GM21367 (cell line): ENCODE measurements at regions not wholly inside any gene's neighbourhood (a gene's known extent, or its start where the extent isn't known, plus 50 kb on each side); places are given as distances from the start of the nearest gene placed in this dataset.

Experiments
- ATAC-seq: cut with Tn5 transposase; IDR thresholded peaks from one replicate; pipeline ENCODE4 v1.9.1; 2021; ENCODE audit not compliant: unreplicated experiment

GRCh38 chr13:44210525-44210924, 163.1 kb upstream of the SERP2 start:
- no peak for ATAC-seq

GRCh38 chr13:44211286-44211685, 162.3 kb upstream of the SERP2 start:
- ATAC-seq: no peak

DNA sequence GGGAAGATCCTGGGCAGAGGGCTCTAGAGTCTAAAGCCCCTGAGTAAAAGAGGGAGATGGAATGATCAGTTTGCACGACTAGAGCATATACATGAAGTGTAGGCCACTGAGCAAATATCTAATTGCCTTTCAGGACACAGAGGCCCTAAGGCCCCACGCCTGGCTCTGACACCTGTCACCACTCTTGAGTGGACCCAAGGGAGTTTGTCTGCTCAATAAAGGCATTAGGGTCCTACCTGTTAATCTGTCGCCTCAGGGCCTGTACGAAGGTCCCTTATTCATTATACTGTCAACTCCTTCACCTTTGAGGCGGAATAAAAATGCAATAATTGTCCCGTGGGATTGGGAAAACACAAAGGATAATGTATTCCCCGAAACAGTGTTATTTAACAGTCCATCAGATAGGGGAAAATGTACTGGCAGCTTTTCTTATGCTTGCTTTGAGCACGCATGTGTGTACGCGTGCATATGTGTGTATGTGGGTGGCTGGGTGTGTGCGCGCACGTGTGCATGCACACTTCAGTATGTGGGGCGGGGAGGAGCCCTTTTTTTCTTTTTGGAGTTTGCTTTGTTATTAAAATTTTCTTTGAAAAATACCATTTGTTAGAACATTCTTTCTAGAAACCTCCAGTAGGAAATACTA, 161.8 kb upstream of the SERP2 start:
- no peak for ATAC-seq

DNA sequence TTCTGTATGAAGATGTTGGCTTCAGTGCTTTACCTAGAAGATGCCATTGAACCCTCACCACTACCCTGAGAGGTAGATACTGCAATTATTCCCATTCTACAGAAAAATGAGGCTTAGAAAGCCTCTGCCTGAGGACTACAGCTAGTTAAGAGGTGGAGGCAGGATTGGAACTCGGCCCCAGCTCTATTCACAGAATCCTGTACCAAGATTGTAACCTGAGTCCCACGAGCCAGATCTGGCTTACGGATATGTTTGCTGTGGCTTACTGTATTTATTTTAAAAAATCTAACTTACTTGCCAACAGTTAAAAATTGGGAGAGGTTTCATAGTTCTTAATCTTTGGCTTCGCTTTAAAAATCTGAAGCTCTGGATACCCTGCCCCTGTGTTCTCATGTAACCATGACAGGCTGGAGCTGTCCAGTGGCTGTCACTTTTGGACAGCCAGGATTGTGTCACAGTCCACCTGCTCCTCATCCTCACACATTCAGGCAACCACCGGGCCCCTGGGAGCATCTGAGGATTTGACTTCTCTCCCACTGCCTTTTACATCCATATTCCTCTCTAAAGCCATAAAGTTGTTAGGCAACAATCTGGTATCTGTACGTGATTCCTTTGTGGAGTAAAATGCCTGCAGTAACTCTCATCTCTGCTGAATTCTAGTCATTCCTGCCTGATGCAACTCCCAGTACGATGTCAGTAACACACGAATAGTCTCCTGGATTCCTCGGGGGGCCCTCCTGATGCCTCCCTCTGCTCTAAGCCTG, 160.8 kb upstream of the SERP2 start:
- no peak for ATAC-seq

DNA sequence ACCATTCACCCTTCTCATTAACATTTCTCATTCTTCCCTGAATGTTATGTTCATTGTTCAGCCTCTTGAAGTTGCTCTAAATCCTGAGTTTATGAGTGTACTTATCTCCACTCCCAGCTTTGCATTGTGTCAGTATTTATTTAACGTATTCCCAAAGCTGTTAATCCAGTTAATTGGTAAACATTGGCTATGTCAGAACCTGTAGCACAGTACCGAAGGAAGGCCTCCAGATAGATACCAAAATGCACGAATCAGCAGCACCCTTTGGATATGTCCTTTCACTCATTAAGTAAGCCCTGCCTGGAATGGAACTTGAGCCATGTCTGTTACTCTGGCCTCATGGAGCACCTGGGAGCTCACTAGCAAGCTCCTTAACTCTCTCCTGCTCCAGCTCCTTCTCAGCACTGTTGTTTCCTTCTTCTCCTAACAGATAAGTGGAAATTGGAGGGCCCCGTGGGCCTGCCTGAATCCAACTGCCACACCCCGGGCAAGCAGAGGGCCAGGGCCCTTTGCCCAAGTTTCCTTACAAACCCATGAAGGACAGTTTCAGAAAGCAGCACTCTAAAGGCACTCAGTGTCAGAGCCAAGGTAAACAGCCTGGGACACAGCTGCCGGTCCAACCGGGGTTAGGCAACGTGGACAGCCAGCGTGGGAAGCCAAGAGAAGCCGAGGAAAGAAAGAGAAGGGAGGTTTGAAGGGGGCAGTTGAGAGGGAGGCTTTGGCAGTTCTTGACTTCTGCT, 155.0 kb upstream of the SERP2 start:
- ATAC-seq: no peak

- ATAC-seq: no peak
Measured at GRCh38 chr13:44219577-44220548, 153.8 kb upstream of the SERP2 start.

DNA sequence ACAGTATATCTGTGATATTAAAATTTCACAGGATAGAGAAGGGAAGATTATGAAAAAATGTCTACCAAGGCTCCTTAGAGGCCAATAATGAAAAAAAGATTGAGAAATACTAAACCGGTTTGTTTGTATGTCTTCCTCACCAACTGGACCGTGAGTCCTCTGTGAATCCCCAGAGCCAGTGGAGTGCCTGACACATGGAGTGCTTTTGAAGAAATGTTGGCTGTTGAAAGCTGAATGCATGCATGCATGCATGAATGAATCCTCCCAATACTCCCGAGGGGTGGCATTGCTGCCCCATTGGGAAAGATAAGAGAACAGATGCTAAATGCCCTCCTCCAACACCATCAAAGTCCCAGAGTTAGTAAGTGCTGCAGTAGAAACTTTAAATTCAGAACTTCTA, 152.7 kb upstream of the SERP2 start:
- no peak for ATAC-seq

- ATAC-seq: no peak
Measured at GRCh38 chr13:44221657-44222056, 152.0 kb upstream of the SERP2 start.

- ATAC-seq: no peak
Measured at GRCh38 chr13:44223770-44224444, 149.7 kb upstream of the SERP2 start.

DNA sequence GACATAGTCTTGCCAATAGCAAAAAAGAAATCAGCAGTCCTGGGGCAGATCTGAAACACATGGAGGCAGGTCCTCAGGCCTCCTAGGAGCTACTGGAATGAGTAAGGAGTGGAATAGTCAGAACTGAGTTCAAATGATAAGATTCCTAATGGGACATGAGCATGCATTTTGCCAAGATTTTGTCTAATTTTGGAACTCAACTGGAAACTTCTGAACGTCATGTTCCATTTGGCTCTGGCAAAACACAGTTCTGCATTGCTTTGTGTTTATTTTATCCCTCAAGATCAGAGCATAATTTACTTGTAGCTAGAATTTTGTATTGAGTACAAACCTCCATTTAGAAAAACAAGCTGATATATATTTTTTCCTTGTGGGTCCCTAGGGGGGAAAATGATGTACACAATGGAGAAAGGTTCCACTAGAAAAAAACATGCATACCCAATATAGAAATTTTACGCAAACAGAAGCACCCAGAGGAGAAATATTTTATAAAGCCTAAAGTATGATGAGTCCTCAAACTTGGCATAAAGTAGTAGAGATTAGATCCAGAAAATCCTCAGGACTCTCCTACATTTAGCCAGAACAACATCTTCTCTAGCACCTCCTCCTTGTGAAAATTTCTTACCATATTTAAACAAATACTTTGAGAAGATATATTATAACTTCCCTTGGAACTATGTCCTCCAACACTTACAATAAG, 149.0 kb upstream of the SERP2 start:
- no peak for ATAC-seq

GRCh38 chr13:44229371-44230030, 144.1 kb upstream of the SERP2 start:
- ATAC-seq: no peak

DNA sequence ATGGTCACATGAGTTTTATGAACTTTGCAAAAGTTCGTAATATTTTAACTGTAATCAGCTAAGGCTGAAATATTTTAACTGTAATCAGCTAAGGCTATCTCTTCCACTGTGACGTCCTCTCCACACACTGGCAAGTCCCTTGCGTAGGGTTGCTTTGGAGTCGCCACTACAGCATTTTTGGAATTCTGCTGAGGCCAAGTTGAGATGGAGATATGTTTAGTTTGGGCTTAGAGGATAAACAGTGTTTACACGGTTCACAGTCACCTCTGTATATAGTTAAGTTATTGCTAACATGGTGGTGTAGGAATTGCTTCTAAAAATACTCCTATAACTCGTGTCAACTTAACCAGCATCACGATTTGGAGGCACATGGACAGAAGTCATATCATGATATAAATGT, 143.6 kb upstream of the SERP2 start:
- ATAC-seq: no peak

GRCh38 chr13:44230736-44231135, 142.9 kb upstream of the SERP2 start:
- no peak for ATAC-seq

- ATAC-seq: no peak
Measured at GRCh38 chr13:44231786-44232516, 141.7 kb upstream of the SERP2 start.

DNA sequence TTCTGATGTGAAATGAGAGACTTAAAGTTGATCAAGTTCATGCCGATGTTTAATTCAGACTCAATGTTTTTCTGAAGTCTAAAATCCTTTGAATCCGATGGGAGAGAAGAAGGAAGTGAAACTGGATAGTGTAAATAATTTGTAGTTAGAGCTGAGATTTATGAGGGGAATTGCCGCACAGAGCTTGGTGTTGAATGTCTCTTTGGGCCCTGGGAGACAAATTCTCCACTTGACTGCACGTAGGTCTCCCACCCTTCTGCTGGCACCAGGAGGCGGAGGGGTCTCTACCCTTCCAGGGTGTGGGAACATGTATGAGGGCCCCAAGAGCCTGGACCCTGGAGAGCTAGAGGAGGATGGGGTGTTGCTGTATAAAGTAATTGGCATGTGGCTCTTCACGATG, 140.8 kb upstream of the SERP2 start:
- no peak for ATAC-seq

DNA sequence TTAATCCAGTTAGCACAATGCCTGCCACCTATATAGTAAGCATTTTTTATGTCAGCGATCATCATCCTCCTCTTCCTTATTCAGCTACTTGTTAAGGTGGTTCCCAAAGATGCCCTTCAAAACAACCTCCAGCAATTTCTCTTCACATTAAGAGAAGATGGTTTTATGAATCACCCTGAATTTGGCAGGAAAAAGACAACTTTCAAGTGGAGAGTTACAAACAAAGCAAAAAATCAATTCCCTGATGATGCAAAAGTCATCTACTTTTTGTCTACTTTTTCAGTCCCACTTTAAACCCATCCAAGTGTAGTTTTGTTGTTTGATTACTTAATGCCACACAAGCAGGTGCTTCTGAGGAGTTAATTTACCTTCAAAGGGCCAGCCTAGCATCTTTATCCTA, 139.1 kb upstream of the SERP2 start:
- ATAC-seq: no peak

DNA sequence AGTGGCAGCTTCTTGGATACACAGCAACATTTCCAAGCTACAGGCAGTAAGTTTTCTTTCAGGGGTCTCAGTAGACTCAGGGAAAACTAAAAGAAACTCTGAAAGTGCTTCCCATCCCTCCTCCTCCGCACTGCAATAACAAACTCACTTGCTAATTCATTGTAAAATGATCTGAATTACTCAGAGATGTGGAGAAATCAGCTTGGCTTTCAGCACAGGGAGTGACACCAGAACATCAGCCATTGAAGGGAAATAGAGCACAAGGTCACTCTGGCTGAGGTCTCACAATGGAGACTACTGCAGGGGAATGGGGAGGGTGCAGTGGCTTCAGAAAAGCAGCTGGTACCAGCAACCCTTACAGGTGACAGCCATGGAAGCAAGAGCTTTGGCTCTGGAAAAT, 137.3 kb upstream of the SERP2 start:
- no peak for ATAC-seq

DNA sequence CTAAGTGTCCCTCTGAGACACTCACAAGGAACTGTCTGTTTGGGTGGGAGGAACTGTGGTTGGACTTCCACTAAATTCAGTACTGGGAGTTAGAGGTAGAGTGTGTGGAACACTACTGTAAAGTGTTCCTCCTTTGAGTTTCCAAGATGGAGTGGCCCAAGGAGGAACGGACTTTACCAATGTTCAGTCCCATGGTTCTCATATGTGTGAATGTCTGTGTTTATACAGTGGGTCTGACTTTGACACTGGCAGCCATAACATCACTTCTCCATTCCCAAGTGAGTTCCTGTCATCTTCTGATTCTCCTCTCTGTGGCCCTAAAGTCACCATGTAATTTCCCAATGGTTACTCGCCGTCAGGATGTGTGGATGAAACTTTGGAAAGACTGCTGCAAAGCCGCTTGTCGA, 136.8 kb upstream of the SERP2 start:
- no peak for ATAC-seq
